Neural progenitor cell (in vitro differentiated cells): ENCODE measurements at regions not wholly inside any gene's neighbourhood (a gene's known extent, or its start where the extent isn't known, plus 50 kb on each side); places are given as distances from the start of the nearest gene placed in this dataset.

ENCODE experiments used
- CTCF ChIP-seq: fragments of 200-600 bp; sonication (generic); IDR thresholded peaks from 2 replicates; pipeline ENCODE4 v1.5.1; 2017; ENCODE audit warnings: antibody characterized with exemption, mild to moderate bottlenecking
- EZH2 ChIP-seq: fragments of 200-600 bp; sonication (generic); IDR thresholded peaks from 2 replicates; pipeline ENCODE4 v1.6.1; 2017; ENCODE audit warnings: antibody characterized with exemption, mild to moderate bottlenecking, moderate library complexity

GRCh38 chr11:59030037-59030436 lies 56.1 kb upstream of the GLYATL1B start:
- no peak for TF ChIP-seq CTCF
- TF ChIP-seq EZH2, result no peak
